ENCODE measurements at regions not wholly inside any gene's neighbourhood (a gene's known extent, or its start where the extent isn't known, plus 50 kb on each side); places are given as distances from the start of the nearest gene placed in this dataset.

- Histone ChIP-seq H3K79me2 (replicated peaks; ENCODE audit: insufficient read depth) (no peaks in the 10 kb centered on the region), H3F3A (replicated peaks; ENCODE audit: low read depth) (no peaks in the 10 kb centered on the region), H3K27ac (ENCODE audit: low read depth) (no peak overlapping the region), H3K4me2 (no peak overlapping the region), H3K27me3 (ENCODE audit: insufficient read depth) (no peaks in the 10 kb centered on the region), H3K9me2 (ENCODE audit: insufficient read depth) (no peaks in the 10 kb centered on the region), H3K4me1 (ENCODE audit: insufficient read depth) (no peaks in the 10 kb centered on the region), H4K20me1 (replicated peaks; ENCODE audit: insufficient read depth) (0 out of 2 replicates have a peak, but pooled peaks cover 3% of the 10 kb centered on the region), H3K4me3 (no peak overlapping the region), H3K36me3 (ENCODE audit: insufficient read depth) (no peaks in the 10 kb centered on the region), H2AFZ (no peak overlapping the region)
- peaks cover 2% of the 10 kb centered on the region; the same call in 1 of the 3 replicates for H3K9me3 Mint-ChIP-seq
- TF ChIP-seq EZH2phosphoT487 (IDR thresholded peaks at IDR 0.05; ENCODE audit: unreplicated experiment) (no peak), ZNF331 (CRISPR knock-in tag; IDR thresholded peaks at IDR 0.05; ENCODE audit: low read depth) (no peak), CTCF (conservative IDR thresholded peaks at IDR 0.05; ENCODE audit: low read depth in 2 of 2) (no peak), NANOG (IDR thresholded peaks at IDR 0.05; ENCODE audit: borderline replicate concordance) (no peak), ZNF114 (CRISPR knock-in tag; IDR thresholded peaks at IDR 0.05) (no peak), CREB1 (CRISPR knock-in tag; IDR thresholded peaks at IDR 0.05; ENCODE audit: low read depth) (no peak), EZH2 (IDR thresholded peaks at IDR 0.05; ENCODE audit: low read depth, unreplicated experiment) (no peak), ETS1 (IDR thresholded peaks at IDR 0.05) (no peak), STAT1 (IDR thresholded peaks at IDR 0.05; ENCODE audit: unreplicated experiment) (no peak), JUNB (IDR thresholded peaks at IDR 0.05; ENCODE audit: unreplicated experiment) (no peak), POLR2AphosphoS5 (IDR thresholded peaks at IDR 0.05; ENCODE audit: low read depth) (no peak)
- TF ChIP-seq, protein P1, sequence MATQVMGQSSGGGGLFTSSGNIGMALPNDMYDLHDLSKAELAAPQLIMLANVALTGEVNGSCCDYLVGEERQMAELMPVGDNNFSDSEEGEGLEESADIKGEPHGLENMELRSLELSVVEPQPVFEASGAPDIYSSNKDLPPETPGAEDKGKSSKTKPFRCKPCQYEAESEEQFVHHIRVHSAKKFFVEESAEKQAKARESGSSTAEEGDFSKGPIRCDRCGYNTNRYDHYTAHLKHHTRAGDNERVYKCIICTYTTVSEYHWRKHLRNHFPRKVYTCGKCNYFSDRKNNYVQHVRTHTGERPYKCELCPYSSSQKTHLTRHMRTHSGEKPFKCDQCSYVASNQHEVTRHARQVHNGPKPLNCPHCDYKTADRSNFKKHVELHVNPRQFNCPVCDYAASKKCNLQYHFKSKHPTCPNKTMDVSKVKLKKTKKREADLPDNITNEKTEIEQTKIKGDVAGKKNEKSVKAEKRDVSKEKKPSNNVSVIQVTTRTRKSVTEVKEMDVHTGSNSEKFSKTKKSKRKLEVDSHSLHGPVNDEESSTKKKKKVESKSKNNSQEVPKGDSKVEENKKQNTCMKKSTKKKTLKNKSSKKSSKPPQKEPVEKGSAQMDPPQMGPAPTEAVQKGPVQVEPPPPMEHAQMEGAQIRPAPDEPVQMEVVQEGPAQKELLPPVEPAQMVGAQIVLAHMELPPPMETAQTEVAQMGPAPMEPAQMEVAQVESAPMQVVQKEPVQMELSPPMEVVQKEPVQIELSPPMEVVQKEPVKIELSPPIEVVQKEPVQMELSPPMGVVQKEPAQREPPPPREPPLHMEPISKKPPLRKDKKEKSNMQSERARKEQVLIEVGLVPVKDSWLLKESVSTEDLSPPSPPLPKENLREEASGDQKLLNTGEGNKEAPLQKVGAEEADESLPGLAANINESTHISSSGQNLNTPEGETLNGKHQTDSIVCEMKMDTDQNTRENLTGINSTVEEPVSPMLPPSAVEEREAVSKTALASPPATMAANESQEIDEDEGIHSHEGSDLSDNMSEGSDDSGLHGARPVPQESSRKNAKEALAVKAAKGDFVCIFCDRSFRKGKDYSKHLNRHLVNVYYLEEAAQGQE (IDR thresholded peaks at IDR 0.05; ENCODE audit: unreplicated experiment), result no peak
- TF ChIP-seq, protein P2, sequence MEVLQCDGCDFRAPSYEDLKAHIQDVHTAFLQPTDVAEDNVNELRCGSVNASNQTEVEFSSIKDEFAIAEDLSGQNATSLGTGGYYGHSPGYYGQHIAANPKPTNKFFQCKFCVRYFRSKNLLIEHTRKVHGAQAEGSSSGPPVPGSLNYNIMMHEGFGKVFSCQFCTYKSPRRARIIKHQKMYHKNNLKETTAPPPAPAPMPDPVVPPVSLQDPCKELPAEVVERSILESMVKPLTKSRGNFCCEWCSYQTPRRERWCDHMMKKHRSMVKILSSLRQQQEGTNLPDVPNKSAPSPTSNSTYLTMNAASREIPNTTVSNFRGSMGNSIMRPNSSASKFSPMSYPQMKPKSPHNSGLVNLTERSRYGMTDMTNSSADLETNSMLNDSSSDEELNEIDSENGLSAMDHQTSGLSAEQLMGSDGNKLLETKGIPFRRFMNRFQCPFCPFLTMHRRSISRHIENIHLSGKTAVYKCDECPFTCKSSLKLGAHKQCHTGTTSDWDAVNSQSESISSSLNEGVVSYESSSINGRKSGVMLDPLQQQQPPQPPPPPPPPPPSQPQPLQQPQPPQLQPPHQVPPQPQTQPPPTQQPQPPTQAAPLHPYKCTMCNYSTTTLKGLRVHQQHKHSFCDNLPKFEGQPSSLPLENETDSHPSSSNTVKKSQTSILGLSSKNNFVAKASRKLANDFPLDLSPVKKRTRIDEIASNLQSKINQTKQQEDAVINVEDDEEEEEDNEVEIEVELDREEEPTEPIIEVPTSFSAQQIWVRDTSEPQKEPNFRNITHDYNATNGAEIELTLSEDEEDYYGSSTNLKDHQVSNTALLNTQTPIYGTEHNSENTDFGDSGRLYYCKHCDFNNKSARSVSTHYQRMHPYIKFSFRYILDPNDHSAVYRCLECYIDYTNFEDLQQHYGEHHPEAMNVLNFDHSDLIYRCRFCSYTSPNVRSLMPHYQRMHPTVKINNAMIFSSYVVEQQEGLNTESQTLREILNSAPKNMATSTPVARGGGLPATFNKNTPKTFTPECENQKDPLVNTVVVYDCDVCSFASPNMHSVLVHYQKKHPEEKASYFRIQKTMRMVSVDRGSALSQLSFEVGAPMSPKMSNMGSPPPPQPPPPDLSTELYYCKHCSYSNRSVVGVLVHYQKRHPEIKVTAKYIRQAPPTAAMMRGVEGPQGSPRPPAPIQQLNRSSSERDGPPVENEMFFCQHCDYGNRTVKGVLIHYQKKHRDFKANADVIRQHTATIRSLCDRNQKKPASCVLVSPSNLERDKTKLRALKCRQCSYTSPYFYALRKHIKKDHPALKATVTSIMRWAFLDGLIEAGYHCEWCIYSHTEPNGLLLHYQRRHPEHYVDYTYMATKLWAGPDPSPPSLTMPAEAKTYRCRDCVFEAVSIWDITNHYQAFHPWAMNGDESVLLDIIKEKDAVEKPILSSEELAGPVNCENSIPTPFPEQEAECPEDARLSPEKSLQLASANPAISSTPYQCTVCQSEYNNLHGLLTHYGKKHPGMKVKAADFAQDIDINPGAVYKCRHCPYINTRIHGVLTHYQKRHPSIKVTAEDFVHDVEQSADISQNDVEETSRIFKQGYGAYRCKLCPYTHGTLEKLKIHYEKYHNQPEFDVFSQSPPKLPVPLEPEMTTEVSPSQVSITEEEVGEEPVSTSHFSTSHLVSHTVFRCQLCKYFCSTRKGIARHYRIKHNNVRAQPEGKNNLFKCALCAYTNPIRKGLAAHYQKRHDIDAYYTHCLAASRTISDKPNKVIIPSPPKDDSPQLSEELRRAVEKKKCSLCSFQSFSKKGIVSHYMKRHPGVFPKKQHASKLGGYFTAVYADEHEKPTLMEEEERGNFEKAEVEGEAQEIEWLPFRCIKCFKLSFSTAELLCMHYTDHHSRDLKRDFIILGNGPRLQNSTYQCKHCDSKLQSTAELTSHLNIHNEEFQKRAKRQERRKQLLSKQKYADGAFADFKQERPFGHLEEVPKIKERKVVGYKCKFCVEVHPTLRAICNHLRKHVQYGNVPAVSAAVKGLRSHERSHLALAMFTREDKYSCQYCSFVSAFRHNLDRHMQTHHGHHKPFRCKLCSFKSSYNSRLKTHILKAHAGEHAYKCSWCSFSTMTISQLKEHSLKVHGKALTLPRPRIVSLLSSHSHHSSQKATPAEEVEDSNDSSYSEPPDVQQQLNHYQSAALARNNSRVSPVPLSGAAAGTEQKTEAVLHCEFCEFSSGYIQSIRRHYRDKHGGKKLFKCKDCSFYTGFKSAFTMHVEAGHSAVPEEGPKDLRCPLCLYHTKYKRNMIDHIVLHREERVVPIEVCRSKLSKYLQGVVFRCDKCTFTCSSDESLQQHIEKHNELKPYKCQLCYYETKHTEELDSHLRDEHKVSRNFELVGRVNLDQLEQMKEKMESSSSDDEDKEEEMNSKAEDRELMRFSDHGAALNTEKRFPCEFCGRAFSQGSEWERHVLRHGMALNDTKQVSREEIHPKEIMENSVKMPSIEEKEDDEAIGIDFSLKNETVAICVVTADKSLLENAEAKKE (CRISPR knock-in tag; IDR thresholded peaks at IDR 0.05), result no peak
- DNase-seq (ENCODE audit: low spot score), result no peak
- no peak overlapping the region for H3K27ac Mint-ChIP-seq
- ATAC-seq, result no peak
- no peak overlapping the region for H3K4me3 Mint-ChIP-seq
- H3K27me3 Mint-ChIP-seq (ENCODE audit: insufficient read depth, low read depth, poor library complexity), result no peaks in the 10 kb centered on the region
- no peaks in the 10 kb centered on the region for H3K36me3 Mint-ChIP-seq (ENCODE audit: low read depth)
- H3K4me1 Mint-ChIP-seq, result peaks cover 6% of the 10 kb centered on the region; the same call in 2 of the 3 replicates
These were observed 170.6 kb upstream of the PWP1 start for GRCh38 chr12:107514887-107515445.

Measured in GM23338 (cell line).